Hematopoietic multipotent progenitor cell treated with erythropoietin and hydrocortisone succinate and interleukin-3 and kit ligand, for 17 days (in vitro differentiated cells): ENCODE measurements at regions not wholly inside any gene's neighbourhood (a gene's known extent, or its start where the extent isn't known, plus 50 kb on each side); places are given as distances from the start of the nearest gene placed in this dataset.
"Not testable (repeated sequence)": the region's sequence is repeated elsewhere in the genome, so short reads cannot be mapped to it uniquely, and the experiment has no call there.

Experiments used
- DNase-seq: peaks from one replicate; pipeline ENCODE4 v3.0.0-alpha.2; 2015; ENCODE audit warnings: low spot score

DNA sequence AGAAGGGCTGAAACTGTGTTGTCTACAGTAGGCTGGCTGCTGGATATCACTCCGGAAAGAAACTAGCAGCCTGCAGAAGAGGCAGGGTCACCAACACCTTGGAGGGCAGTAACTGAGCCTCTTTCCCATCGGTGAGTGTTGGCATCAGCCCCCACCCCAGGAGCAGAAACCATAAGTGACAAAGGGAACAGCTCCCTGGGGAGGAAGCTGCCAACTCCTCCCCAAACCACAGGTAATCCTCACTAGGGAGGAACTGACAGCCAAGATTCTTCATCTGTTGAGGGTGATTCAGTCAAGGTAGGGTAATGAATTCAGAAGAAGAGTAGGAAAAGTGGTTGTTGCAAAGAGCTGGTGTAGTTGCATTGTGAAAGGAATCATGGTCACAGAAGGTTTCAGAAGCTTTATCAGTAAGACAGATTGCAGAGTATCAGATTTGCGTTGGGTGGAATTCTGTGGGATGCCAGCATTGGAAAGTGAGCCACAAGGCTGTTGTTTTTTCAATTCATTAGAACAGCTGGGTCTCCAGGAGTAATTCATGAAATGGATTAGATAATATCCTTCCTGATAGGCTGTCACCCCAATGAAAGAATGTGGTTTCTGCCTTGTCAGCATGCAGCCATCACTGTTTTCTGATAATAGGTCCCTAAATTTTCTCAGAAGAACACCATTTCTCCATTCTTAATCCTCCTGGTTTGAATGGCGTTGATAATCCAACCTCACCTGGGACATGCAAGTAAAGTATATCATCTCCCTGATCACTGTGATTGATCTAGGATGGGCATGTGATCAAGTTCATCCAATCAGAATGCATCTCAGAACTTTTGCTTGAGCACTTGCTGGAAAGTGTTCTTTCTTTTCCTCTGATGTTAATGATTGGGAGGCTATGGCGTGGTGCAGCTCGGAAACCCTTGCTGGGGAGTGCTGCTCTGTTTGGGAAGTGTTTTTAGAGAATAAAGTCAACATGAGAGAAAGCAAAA, 75.0 kb upstream of the CTBP2 start:
- no peak for DNase-seq

DNA sequence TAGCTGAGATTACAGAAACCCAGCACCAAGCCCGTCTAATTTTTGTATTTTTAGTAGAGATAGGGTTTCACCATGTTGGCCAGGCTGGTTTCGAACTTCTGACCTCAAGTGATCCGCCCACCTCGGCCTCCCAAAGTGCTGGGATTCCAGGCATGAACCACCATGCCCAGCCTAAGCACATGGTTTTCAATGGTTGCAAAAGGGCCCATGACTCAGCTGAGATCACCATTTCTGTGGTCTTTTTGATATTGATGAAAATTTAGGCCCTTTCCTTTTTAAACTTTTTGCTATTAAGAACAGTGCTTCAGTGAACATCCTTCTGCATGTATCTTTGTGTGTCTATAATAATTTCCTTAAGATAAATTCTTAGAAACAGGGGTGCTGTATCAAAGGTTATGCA, 74.2 kb upstream of the CTBP2 start:
- DNase-seq: not testable (repeated sequence)

- no peak for DNase-seq
Measured at GRCh38 chr10:125233726-125234125, 73.4 kb upstream of the CTBP2 start.

DNA sequence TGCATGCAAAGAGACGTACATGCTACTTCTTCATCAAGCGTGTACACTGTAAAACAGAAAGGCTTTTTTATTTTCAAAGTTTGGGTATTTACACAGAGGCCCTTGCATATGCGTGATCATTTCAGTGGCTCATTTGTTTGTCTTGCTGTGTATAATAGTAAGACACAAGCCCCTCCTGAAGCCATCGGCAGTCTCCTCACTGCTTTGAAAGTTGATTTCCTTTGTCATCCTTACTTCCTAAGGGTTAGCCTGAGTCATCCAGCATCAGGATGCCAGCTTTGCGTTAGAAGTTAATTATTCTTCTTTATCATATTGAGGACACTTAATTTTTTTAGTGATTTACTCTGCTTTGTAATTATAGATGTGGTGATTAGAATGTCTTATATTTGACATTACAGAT, 72.5 kb upstream of the CTBP2 start:
- no peak for DNase-seq

DNA sequence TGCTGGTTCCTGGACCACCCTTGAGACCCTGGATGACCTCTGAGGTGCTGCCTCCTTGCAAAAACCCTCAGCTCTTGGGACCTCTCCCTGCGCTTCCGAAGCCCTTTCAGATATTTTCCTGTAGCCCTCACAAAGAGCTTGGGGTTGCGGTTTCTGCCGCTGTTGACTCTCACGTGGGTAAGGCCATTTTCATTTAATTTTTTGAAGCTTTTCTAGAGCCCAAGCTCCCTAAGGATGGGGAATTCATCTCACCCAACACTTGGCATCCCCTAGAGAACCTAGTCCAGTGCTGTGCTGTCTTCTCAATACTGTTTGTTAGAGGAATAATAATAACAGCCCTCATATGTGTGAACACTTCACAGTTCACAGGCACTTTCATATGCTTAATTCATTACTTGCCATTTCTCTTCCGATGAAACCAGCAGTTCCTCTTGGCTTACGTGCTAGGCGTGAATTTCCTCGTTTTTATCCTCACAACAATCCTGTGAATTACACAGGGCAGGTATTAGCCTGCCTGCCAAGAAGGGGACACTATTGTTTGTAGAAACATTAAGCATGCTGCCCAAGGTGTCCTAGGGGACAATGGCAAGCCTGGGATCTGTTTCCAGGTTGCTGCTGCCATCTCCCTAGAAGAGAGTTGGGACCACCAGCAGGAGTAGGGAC, 71.6 kb upstream of the CTBP2 start:
- no peak for DNase-seq

- DNase-seq: no peak
Measured at GRCh38 chr10:125231116-125231812, 70.9 kb upstream of the CTBP2 start.

DNA sequence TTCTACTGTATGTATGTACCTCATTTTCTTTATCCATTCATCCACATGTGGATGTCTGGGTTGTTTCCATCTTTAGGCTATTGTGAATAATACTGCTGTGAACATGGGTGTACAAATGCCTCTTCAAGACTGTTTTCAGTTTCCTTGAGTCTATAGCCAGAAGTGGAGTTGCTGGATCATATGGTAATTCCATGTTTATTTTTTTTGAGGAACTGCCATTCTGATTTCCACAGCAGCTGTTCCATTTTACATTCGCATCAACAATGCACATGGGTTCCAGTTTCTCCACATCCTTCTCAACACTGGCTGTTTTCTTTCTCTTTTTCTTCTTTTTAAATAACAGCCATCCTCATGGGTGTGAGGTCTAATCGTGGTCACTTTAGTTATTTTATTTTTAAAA, 69.9 kb upstream of the CTBP2 start:
- DNase-seq: no peak

- not testable (repeated sequence) for DNase-seq
Measured at GRCh38 chr10:125228245-125228940, 68.0 kb upstream of the CTBP2 start.

- no peak for DNase-seq
Measured at GRCh38 chr10:125227546-125227945, 67.2 kb upstream of the CTBP2 start.

GRCh38 chr10:125226823-125227222, 66.5 kb upstream of the CTBP2 start:
- no peak for DNase-seq

- DNase-seq: no peak
Measured at GRCh38 chr10:125226005-125226404, 65.6 kb upstream of the CTBP2 start.

DNA sequence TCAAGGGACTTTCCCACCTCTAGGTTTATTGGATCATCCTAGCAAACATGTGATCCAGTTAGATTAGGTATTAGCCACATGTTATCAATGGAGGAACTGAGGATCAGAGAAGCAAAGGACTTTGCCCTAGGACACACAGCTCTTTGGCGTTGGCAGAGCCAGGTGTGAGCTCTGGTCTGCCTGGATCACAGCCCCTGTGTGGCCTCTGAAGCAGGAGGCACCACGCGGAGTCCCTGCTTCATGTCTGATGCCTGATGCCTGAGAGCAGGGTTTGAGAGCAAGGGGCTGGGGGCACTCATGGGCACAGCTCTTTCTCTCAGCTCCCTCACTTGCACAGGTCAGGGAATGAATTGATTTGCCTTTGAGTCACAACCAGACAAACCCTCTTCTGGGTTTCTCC, 64.7 kb upstream of the CTBP2 start:
- DNase-seq: no peak

DNA sequence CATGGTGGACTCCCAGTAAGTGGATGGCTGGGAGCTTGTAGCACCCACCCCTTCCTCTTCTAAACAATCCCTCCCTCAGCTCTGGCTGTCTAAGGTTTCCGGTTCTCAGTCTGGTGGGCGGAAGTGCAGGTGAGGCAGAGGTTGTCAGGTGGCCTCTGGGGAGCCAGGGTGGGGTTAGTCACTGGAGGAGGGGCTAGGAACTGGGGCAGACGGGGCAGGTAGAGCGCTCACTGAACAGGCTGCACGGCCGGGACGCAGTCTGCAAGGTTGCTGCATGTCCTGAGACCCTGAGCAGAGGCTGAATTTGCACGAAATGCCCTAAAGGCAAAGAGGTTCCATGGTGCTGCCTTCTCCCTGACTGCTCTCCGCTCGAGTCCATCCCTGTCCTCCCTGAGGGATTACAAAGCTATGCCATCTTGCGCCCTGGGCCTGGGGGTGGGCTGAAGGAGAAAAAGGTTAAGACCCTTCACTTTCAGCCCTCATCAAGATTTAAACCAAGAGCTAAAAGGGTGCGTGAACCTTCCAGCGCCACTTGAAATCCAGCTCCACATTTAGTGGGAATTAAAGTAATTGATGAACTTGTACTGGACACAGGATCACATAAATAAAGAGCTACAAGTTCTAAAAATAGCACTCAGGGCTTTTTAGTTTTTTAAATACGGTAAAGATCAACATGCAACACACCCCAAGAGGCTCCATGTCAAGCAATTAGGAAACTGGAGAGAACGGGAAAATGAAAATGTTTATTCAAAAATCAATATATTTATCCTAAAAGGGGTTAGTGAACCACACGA, 62.3 kb upstream of the CTBP2 start:
- DNase-seq: no peak

DNA sequence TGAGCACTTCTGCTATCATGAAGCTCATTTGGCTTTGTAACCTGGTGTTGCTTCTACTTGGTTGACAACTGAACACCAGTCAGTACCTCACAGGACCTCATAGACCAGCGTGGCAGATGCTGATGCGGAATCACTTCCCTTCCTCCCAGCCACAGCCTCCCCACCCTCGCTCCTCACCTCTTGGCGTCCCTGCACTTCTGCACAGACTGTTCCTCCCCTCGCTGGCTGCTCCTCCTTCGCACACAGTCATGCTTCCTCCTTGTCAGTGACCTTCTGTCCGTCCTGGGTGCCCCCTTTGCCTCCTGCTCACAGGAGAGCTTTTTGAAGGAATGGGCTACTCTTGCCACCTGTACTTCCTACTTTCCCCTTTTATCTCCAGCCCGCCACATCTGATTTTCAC, 61.4 kb upstream of the CTBP2 start:
- no peak for DNase-seq

- DNase-seq: no peak
Measured at GRCh38 chr10:125219776-125220175, 59.4 kb upstream of the CTBP2 start.

DNA sequence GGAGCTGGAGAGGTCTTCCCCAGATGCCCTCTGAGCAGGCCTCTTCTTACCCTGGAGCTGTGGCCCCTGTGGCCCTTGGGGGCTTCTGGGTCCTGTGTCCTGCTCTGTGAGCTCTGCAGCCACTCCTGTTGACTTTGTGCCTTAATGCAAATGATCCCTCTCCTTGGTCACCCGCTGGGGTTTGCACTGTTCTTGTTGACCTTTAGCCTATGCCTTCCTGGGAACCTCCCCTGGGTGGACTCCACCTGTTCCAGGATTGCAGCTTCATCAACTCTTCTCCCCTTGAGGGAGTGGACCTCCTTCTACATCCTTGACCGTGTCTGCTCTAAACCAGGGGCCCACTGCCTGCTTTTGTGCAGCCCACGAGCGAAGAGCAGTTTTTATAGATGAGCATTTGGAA, 58.6 kb upstream of the CTBP2 start:
- DNase-seq: no peak

DNA sequence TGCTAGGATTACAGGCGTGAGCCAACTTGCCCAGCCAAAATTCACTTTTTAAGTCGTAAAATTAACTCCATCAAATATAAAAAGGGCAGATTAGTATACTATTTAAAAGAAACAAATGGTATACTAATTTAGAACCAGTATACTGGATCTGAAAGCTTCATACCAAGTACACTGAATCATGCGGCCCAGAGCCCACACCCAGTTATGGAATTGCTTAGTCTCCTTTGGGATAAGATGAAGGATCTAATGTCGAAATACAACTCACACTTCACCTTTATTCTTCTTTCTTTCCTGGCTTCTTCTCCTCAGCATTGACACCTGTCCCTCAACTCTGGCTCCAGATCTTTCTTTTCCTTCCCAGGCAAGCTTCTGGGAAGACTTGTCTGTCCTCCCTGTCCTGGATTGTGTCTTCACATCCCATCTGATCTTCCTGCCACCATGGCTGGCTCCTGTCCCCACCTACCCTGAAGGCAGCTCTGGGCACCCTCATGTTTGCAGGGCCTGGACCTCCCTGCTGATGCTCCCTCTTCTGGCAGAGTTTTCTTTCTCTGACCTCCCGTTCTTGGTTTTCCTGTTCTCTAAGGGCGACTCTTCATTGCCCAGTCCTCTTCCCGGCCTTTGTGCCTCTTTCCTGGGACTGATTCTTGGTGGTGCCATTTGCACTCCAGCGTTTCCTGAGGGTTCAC, 57.8 kb upstream of the CTBP2 start:
- DNase-seq: no peak

- no peak for DNase-seq
Measured at GRCh38 chr10:125216861-125217260, 56.5 kb upstream of the CTBP2 start.

GRCh38 chr10:125216309-125216708, 55.9 kb upstream of the CTBP2 start:
- DNase-seq: no peak

DNA sequence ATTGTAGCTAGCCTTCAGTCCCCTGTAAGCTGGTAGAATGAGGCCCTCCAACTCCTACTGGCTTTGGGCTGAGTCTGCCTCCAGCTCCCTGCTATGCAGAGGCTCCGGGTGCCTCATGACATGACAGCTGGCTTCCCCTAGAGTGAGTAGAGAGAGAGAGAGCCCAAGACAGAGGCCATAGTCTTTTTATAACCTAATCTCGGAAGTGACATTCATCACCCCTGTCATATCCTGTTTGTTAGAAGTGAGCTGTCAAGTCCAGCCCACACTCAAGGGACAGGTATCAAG, 53.9 kb upstream of the CTBP2 start:
- DNase-seq: no peak
